Central memory CD8-positive, alpha-beta T cell (primary cell): ENCODE measurements at regions not wholly inside any gene's neighbourhood (a gene's known extent, or its start where the extent isn't known, plus 50 kb on each side); places are given as distances from the start of the nearest gene placed in this dataset.

ENCODE experiments used
- ATAC-seq: fragments of 150-1000 bp; cut with Tn5 transposase; replicated peaks from 2 replicates; pipeline ENCODE4 v1.10.0; 2022; ENCODE audit warnings: mild to moderate bottlenecking, moderate FRiP score, moderate number of reproducible peaks; ENCODE audit not compliant: poor library complexity, severe bottlenecking; ENCODE audit errors: extremely low read depth
- DNase-seq, 2 donors: peaks; one replicate each; pipeline ENCODE4 v3.0.0; 2021; ENCODE audit warnings: low spot score in 2 of 2
- H3K27ac Mint-ChIP-seq: one replicate; pipeline ENCODE4 v1.8.0; 2022; ENCODE audit warnings: low read depth, mild to moderate bottlenecking, moderate library complexity, mixed read lengths
- H3K27me3 Mint-ChIP-seq: one replicate; pipeline ENCODE4 v1.8.0; 2022; ENCODE audit warnings: mixed read lengths
- H3K36me3 Mint-ChIP-seq: one replicate; pipeline ENCODE4 v1.8.0; 2022; ENCODE audit warnings: mild to moderate bottlenecking, moderate library complexity, mixed read lengths; ENCODE audit not compliant: insufficient read depth
- H3K4me1 Mint-ChIP-seq: one replicate; pipeline ENCODE4 v1.8.0; 2022; ENCODE audit warnings: mixed read lengths
- H3K4me3 Mint-ChIP-seq: one replicate; pipeline ENCODE4 v1.8.0; 2022; ENCODE audit warnings: mild to moderate bottlenecking, moderate library complexity, mixed read lengths
- H3K9me3 Mint-ChIP-seq: one replicate; pipeline ENCODE4 v1.8.0; 2022; ENCODE audit warnings: mixed read lengths

- H3K4me1 Mint-ChIP-seq = no peaks in the 10 kb centered on the region
- H3K9me3 Mint-ChIP-seq = no peaks in the 10 kb centered on the region
- DNase-seq = no peak
- no peak overlapping the region for H3K4me3 Mint-ChIP-seq
- no peak for ATAC-seq
- peaks cover 58% of the 10 kb centered on the region for H3K27me3 Mint-ChIP-seq
- no peak overlapping the region for H3K27ac Mint-ChIP-seq
- no peaks in the 10 kb centered on the region for H3K36me3 Mint-ChIP-seq
Observed at GRCh38 chr10:2837674-2838073, 229.7 kb upstream of the PFKP start.

GRCh38 chr10:2836921-2837662, 230.3 kb upstream of the PFKP start:
- Mint-ChIP-seq H3K27me3 (peaks cover 59% of the 10 kb centered on the region), H3K4me1 (no peaks in the 10 kb centered on the region), H3K27ac (no peak overlapping the region), H3K36me3 (no peaks in the 10 kb centered on the region), H3K4me3 (no peak overlapping the region), H3K9me3 (no peaks in the 10 kb centered on the region)
- DNase-seq = no peak
- ATAC-seq = no peak

DNA sequence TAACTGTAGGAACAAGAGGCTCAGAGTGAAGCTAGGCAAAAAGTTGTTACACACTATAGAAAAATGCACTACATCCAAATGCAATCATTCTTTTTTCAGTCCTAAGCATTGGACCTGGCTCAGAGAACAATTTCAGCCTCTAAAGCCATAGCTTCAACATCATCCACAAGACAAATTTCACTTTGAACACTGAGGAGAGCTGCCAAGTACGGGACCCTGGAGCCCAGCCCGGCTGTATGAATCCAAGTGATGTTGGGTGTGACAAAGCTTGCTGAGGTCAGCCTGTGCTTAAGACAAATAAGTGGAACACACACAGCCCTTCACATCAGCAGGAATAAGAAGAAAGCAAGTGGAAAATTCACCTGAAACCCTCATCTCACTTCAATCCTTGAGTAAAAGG, 233.1 kb upstream of the PFKP start:
- Mint-ChIP-seq H3K27me3 (peaks cover 47% of the 10 kb centered on the region), H3K27ac (no peak overlapping the region), H3K4me1 (no peaks in the 10 kb centered on the region), H3K4me3 (no peak overlapping the region), H3K9me3 (no peaks in the 10 kb centered on the region), H3K36me3 (no peaks in the 10 kb centered on the region)
- ATAC-seq (no peak), DNase-seq (no peak)

DNA sequence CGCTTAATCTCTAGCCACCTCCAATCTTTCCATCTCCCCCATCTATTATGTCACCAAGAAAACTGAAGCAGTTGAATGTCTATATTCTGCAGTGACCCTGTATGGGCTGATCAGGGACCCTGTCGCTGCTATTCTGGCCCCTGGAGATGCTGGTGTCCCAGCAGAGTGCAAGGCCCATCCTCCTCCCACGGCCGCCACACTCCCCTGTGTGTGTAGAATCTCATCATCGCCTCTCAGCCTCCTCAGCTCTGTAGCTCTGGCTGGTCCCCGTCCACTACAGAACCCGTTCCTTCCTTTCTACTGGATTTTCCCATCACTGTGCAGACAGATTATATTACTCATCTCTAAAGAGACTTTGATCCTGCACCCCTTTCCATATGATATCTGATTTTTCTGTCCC, 235.8 kb upstream of the PFKP start:
- H3K27me3 Mint-ChIP-seq = peaks cover 38% of the 10 kb centered on the region
- no peak overlapping the region for H3K4me3 Mint-ChIP-seq
- H3K27ac Mint-ChIP-seq = no peak overlapping the region
- H3K36me3 Mint-ChIP-seq = no peaks in the 10 kb centered on the region
- H3K9me3 Mint-ChIP-seq = no peaks in the 10 kb centered on the region
- DNase-seq = no peak
- no peaks in the 10 kb centered on the region for H3K4me1 Mint-ChIP-seq
- ATAC-seq = no peak

GRCh38 chr10:2828741-2829140, 238.6 kb upstream of the PFKP start:
- H3K27me3 Mint-ChIP-seq = peaks cover 27% of the 10 kb centered on the region
- no peak overlapping the region for H3K27ac Mint-ChIP-seq
- no peaks in the 10 kb centered on the region for H3K4me1 Mint-ChIP-seq
- no peak for ATAC-seq
- DNase-seq = no peak
- no peaks in the 10 kb centered on the region for H3K36me3 Mint-ChIP-seq
- no peaks in the 10 kb centered on the region for H3K9me3 Mint-ChIP-seq
- H3K4me3 Mint-ChIP-seq = no peak overlapping the region

DNA sequence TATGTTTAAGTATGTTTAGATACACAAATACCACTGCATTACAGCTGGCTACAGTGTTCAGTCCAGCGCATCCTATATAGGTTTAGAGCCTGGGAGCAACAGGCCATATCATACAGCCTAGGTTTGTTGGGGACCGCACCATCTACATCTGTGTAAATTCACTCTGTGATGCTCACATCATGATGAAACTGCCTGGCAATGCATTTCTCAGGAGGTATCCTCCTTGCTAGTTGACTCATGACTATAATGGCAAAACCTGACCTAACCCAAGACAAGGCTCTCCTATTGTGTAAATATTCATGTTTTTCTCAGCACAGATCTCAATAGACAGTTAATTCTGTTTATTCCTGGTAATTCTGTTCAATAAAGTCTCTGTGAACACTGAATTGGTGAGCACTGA, 240.7 kb upstream of the PFKP start:
- H3K36me3 Mint-ChIP-seq = no peaks in the 10 kb centered on the region
- DNase-seq (no peak), ATAC-seq (no peak)
- H3K9me3 Mint-ChIP-seq = no peaks in the 10 kb centered on the region
- H3K27me3 Mint-ChIP-seq = peaks cover 6% of the 10 kb centered on the region
- H3K4me3 Mint-ChIP-seq = no peak overlapping the region
- H3K4me1 Mint-ChIP-seq = no peaks in the 10 kb centered on the region
- H3K27ac Mint-ChIP-seq = no peak overlapping the region

- H3K9me3 Mint-ChIP-seq = no peaks in the 10 kb centered on the region
Observed at GRCh38 chr10:2825841-2826240, 241.5 kb upstream of the PFKP start.

GRCh38 chr10:2817940-2818636, 249.3 kb upstream of the PFKP start:
- H3K36me3 Mint-ChIP-seq = no peaks in the 10 kb centered on the region
- no peak for ATAC-seq
- no peak for DNase-seq

More at GRCh38 chr10:2825841-2826240, 241.5 kb upstream of the PFKP start:
- no peak overlapping the region for H3K4me3 Mint-ChIP-seq
- no peaks in the 10 kb centered on the region for H3K4me1 Mint-ChIP-seq
- H3K27ac Mint-ChIP-seq = no peak overlapping the region
- no peaks in the 10 kb centered on the region for H3K27me3 Mint-ChIP-seq
- DNase-seq (no peak), ATAC-seq (no peak)
- H3K36me3 Mint-ChIP-seq = no peaks in the 10 kb centered on the region

GRCh38 chr10:2813693-2814092, 253.7 kb upstream of the PFKP start:
- H3K4me3 Mint-ChIP-seq = no peak overlapping the region
- H3K27ac Mint-ChIP-seq = no peak overlapping the region
- H3K9me3 Mint-ChIP-seq = peaks cover 6% of the 10 kb centered on the region
- no peaks in the 10 kb centered on the region for H3K4me1 Mint-ChIP-seq
- no peak for DNase-seq
- no peaks in the 10 kb centered on the region for H3K36me3 Mint-ChIP-seq
- no peaks in the 10 kb centered on the region for H3K27me3 Mint-ChIP-seq
- ATAC-seq = no peak

More at GRCh38 chr10:2817940-2818636, 249.3 kb upstream of the PFKP start:
- H3K4me1 Mint-ChIP-seq = no peaks in the 10 kb centered on the region
- H3K9me3 Mint-ChIP-seq = no peaks in the 10 kb centered on the region
- H3K4me3 Mint-ChIP-seq = no peak overlapping the region
- H3K27ac Mint-ChIP-seq = no peak overlapping the region
- H3K27me3 Mint-ChIP-seq = no peaks in the 10 kb centered on the region

DNA sequence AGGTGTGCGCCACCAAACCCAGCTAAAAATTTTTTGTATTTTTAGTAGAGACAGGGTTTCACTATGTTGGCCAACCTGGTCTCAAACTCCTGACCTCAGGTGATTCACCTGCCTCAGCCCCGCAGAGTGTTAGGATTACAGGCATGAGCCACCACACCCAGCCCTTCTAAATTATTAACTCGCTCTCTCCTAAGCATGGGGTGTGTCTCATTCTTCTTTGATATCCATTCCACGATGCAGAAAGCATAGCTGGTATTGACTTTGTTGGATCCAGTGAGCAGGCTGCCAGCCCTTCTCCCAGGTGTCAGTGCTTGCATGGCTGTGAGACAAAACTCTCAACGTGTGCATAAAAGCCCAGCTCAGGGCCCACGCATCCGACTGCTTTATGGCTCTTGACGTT, 254.1 kb upstream of the PFKP start:
- ATAC-seq (no peak), DNase-seq (no peak)
- no peak overlapping the region for H3K4me3 Mint-ChIP-seq
- peaks cover 6% of the 10 kb centered on the region for H3K9me3 Mint-ChIP-seq
- H3K27ac Mint-ChIP-seq = no peak overlapping the region
- no peaks in the 10 kb centered on the region for H3K4me1 Mint-ChIP-seq
- H3K36me3 Mint-ChIP-seq = no peaks in the 10 kb centered on the region
- no peaks in the 10 kb centered on the region for H3K27me3 Mint-ChIP-seq

DNA sequence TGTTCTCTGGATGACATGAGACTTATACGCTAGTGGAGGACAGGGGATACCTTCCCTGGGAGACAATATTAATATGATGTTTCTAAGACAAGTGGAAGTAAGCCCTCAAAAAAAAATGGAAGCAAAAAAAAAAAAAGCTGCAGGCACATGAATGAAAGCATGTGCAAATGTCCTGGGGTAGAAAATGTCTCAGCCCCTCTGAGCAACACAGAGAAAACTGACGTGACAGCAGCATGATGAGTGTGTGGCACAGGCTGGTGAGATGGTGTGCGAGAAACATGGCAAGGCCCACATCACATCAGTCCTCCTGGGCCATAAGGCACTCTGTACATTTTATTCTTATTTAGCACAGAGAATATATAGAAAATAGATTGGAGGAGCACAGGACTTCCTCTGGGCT, 254.7 kb upstream of the PFKP start:
- Mint-ChIP-seq H3K27me3 (no peaks in the 10 kb centered on the region), H3K9me3 (peaks cover 6% of the 10 kb centered on the region), H3K4me1 (no peaks in the 10 kb centered on the region), H3K27ac (no peak overlapping the region), H3K4me3 (no peak overlapping the region), H3K36me3 (no peaks in the 10 kb centered on the region)
- no peak for DNase-seq
- ATAC-seq = no peak

- no peaks in the 10 kb centered on the region for H3K9me3 Mint-ChIP-seq
- H3K4me1 Mint-ChIP-seq = no peaks in the 10 kb centered on the region
- H3K4me3 Mint-ChIP-seq = no peak overlapping the region
- H3K36me3 Mint-ChIP-seq = no peaks in the 10 kb centered on the region
- H3K27ac Mint-ChIP-seq = no peak overlapping the region
- peaks cover 22% of the 10 kb centered on the region for H3K27me3 Mint-ChIP-seq
- DNase-seq = no peak
- ATAC-seq = no peak
Observed at GRCh38 chr10:2800178-2800577, 267.2 kb upstream of the PFKP start.

DNA sequence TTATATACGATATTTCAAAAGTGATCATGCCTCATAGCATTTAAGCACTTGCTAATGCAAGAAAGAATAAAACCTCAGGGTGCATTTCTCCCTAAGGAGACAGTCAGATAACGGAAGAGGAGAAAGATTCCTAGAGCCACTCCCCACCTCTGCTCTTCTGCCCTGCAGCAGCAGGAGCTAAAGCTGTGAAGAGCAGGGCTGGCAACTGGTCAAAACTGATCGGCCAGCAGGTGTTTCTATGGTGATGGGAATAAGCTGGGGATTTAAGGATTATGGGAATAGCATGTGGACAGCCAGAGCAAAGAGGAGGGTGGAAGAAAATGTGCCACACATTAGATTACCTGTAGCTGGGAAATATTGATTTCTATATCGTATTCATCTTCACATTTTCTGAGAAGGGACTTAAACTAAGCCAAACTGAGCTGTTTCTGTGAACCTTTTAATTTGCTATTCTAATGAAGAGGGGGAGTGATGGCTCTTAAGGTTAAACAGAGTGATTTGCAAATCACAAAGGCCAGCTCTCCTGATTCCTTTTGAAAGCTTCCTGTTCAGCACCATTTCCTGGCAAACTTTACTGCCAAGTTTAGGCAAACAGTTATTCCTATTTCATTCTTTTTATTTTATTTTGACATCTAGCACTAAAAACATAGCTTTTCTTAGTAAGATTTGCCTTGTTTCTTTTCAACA, 268.9 kb upstream of the PFKP start:
- Mint-ChIP-seq H3K36me3 (peaks cover 2% of the 10 kb centered on the region), H3K4me1 (no peaks in the 10 kb centered on the region), H3K9me3 (peaks cover 6% of the 10 kb centered on the region), H3K4me3 (no peak overlapping the region), H3K27ac (no peak overlapping the region), H3K27me3 (peaks cover 21% of the 10 kb centered on the region)
- no peak for DNase-seq
- ATAC-seq = no peak
